Neural crest cell (in vitro differentiated cells): ENCODE measurements at regions not wholly inside any gene's neighbourhood (a gene's known extent, or its start where the extent isn't known, plus 50 kb on each side); places are given as distances from the start of the nearest gene placed in this dataset.

ENCODE experiments used
- DNase-seq: peaks from one replicate; pipeline ENCODE4 v3.0.0; 2021; ENCODE audit warnings: low read depth, mixed read lengths, low spot score
- H3K27ac Mint-ChIP-seq: one replicate; pipeline ENCODE4 v1.8.0; 2021; ENCODE audit warnings: mild to moderate bottlenecking, mixed read lengths; ENCODE audit not compliant: unreplicated experiment
- H3K27me3 Mint-ChIP-seq: 2 replicates; pipeline ENCODE4 v1.8.0; 2021; ENCODE audit warnings: low read depth, mild to moderate bottlenecking, mixed read lengths
- H3K36me3 Mint-ChIP-seq: 2 replicates; pipeline ENCODE4 v1.8.0; 2021; ENCODE audit warnings: low read depth, mild to moderate bottlenecking, mixed read lengths
- H3K4me1 Mint-ChIP-seq: 2 replicates; pipeline ENCODE4 v1.8.0; 2021; ENCODE audit warnings: mixed read lengths
- H3K4me3 Mint-ChIP-seq: one replicate; pipeline ENCODE4 v1.8.0; 2021; ENCODE audit warnings: mild to moderate bottlenecking, mixed read lengths
- H3K9me3 Mint-ChIP-seq: 2 replicates; pipeline ENCODE4 v1.8.0; 2021; ENCODE audit warnings: mixed read lengths
- CTCF ChIP-seq: fragments of 200-600 bp; sonication (generic); conservative IDR thresholded peaks from 2 replicates; pipeline ENCODE4 v1.5.0; 2021; ENCODE audit warnings: antibody characterized with exemption, mild to moderate bottlenecking

GRCh38 chr5:12358371-12359090 is 454.3 kb upstream of the CTNND2 start:
- H3K36me3 Mint-ChIP-seq: no peaks in the 10 kb centered on the region
- H3K4me3 Mint-ChIP-seq: no peak overlapping the region
- peaks cover 2% of the 10 kb centered on the region for H3K9me3 Mint-ChIP-seq
- peaks cover 5% of the 10 kb centered on the region for H3K4me1 Mint-ChIP-seq
- H3K27me3 Mint-ChIP-seq: no peaks in the 10 kb centered on the region
- TF ChIP-seq CTCF: no peak
- no peak for DNase-seq
- H3K27ac Mint-ChIP-seq: no peak overlapping the region

GRCh38 chr5:12357626-12358025 is 453.4 kb upstream of the CTNND2 start:
- peaks cover 5% of the 10 kb centered on the region for H3K4me1 Mint-ChIP-seq
- H3K27me3 Mint-ChIP-seq: no peaks in the 10 kb centered on the region
- no peak overlapping the region for H3K4me3 Mint-ChIP-seq
- peaks cover 2% of the 10 kb centered on the region for H3K9me3 Mint-ChIP-seq
- no peaks in the 10 kb centered on the region for H3K36me3 Mint-ChIP-seq
- DNase-seq: no peak
- TF ChIP-seq CTCF: no peak
- no peak overlapping the region for H3K27ac Mint-ChIP-seq

- H3K36me3 Mint-ChIP-seq: no peaks in the 10 kb centered on the region
- peak overlapping the region; percentile 82 for H3K27ac Mint-ChIP-seq
- TF ChIP-seq CTCF: no peak
Measured at GRCh38 chr5:12354686-12355085, 450.4 kb upstream of the CTNND2 start.

GRCh38 chr5:12343558-12343957 is 439.3 kb upstream of the CTNND2 start:
- Mint-ChIP-seq H3K36me3 (no peaks in the 10 kb centered on the region), H3K27me3 (no peaks in the 10 kb centered on the region), H3K4me1 (no peaks in the 10 kb centered on the region), H3K9me3 (peaks cover 3% of the 10 kb centered on the region), H3K4me3 (no peak overlapping the region), H3K27ac (no peak overlapping the region)
- no peak for DNase-seq
- no peak for TF ChIP-seq CTCF

More at GRCh38 chr5:12354686-12355085, 450.4 kb upstream of the CTNND2 start:
- H3K4me3 Mint-ChIP-seq: no peak overlapping the region
- H3K27me3 Mint-ChIP-seq: no peaks in the 10 kb centered on the region
- peaks cover 5% of the 10 kb centered on the region for H3K4me1 Mint-ChIP-seq
- DNase-seq: no peak
- no peaks in the 10 kb centered on the region for H3K9me3 Mint-ChIP-seq

GRCh38 chr5:12335938-12336337 is 431.7 kb upstream of the CTNND2 start:
- no peak for TF ChIP-seq CTCF
- no peak overlapping the region for H3K4me3 Mint-ChIP-seq
- H3K9me3 Mint-ChIP-seq: no peaks in the 10 kb centered on the region
- H3K4me1 Mint-ChIP-seq: peaks cover 6% of the 10 kb centered on the region
- no peak for DNase-seq
- no peak overlapping the region for H3K27ac Mint-ChIP-seq
- no peaks in the 10 kb centered on the region for H3K36me3 Mint-ChIP-seq
- H3K27me3 Mint-ChIP-seq: peaks cover 2% of the 10 kb centered on the region
